GM19395 (cell line): ENCODE measurements at regions not wholly inside any gene's neighbourhood (a gene's known extent, or its start where the extent isn't known, plus 50 kb on each side); places are given as distances from the start of the nearest gene placed in this dataset.
"Not testable (repeated sequence)": the region's sequence is repeated elsewhere in the genome, so short reads cannot be mapped to it uniquely, and the experiment has no call there.

Source experiments
- ATAC-seq: cut with Tn5 transposase; IDR thresholded peaks from one replicate; pipeline ENCODE4 v1.9.1; 2021; ENCODE audit warnings: mild to moderate bottlenecking, moderate library complexity; ENCODE audit not compliant: unreplicated experiment

DNA sequence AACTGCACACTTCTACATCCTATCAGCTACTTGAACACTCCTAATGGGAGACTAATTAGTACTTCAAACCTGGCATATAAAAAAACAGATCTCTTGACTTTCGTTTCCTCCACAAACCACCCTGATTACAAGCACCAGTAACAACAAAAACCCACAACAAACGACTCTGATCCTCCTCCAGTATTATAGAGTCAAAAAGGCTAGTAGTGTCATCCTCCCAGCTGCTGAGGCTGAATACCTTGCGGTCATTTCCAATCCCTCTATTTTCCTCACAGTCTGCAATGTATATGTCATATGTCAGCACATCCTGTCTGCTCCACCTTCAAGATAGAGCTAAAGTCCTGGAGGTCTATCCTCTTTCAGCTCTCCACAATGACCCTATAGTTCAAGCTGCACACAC is 688.9 kb upstream of the RAG2 start:
- ATAC-seq = no peak

GRCh38 chr11:37282367-37282766 is 684.3 kb upstream of the RAG2 start:
- ATAC-seq = no peak

DNA sequence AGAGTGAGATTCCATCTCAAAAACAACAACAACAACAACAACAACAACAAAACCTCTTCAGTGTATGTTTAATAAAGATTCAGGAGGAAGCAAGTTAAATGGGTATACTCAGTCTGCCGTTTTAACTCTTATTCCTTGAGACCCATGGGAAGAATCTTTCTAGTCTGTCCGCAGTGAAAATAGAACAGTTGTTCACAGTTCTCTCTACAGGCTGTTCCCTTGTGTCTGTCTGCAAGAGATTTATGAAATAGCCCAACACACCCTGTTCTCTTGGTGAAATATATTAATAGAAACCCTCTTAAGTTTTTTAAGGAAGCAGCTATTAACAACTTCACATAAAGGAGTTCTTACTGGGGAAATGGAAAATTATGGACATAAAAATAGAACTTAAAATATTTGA is 682.2 kb upstream of the RAG2 start:
- no peak for ATAC-seq

DNA sequence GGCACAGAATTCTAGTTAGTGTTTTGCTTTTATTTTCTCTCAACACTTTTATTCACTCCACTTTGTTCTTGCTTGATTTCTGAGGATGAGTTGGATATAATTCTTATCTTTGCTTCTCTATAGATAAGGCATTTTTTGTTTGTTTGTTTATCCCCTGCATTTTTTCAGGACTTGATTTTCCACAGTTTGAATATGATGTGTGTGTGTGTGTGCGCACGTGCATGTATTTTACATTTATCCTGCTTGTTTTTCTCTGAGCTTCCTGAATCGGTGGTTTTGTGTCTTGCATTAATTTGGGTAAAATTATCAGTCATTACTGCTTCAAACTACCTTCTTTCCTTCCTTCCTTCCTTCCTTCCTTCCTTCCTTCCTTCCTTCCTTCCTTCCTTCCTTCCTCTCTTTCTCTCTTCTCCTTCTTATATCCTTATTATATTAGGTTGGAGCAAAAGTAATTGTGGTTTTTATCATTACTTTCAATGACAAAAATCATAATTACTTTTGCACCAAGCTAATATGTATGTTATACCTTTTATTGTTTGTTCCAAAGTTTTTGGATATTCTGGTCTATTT is 679.9 kb upstream of the RAG2 start:
- no peak for ATAC-seq

- ATAC-seq = no peak
These were observed 666.7 kb upstream of the RAG2 start for GRCh38 chr11:37264783-37265182.

DNA sequence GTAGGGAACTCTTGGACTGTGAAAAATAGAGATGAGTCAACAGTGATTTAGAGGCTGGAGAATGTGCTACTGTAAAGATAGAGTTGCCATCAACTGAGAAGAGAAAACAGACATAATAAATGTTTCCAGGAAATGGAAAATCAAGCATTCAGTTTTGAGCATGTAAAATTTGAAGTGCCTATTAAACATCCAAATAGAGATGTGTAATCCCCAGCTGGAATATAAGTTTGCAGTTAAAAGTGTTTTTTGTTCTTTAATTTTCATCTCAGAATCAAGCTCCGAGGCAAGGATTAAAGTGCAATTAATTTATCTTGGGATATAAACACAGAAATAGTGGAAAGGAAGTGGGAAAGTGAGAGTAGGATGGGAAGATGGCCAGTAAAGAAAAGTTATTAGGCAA is 666.0 kb upstream of the RAG2 start:
- ATAC-seq = no peak

DNA sequence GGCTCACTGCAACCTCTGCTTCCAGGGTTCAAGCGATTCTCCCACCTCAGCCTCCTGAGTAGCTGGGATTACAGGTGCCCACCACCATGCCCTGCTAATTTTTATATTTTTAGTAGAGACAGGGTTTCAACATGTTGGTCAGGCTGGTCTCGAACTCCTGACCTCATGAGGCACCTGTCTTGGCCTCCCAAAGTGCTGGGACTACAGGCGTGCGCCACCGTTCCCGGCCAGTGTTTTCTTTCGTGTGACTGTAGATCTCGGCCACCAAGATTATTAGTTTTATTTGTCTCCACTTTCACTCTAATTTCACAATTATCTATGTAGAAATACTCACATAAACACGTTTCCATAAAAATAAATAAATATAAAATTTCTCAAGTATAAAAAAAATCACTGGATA is 665.4 kb upstream of the RAG2 start:
- not testable (repeated sequence) for ATAC-seq

- ATAC-seq = no peak
These were observed 661.7 kb upstream of the RAG2 start for GRCh38 chr11:37259734-37260133.

DNA sequence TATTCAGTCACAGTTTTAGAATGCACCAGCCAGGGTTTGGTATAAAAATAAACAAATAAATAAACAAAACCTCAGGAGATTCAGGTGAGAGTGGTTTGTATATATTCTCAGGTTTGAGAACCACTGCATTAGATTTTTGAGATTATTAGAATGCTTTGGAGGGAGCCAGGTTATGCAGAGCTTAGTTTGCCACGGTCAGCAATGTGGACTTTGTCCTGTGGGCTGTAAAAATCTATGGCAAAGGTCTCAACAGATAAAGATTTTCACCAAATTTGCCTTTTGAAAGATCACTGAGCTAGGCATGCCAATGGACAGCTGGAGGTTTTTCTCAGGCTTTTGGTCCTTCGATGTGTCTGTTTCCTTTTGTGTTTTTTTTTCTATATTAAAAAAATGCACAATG is 650.1 kb upstream of the RAG2 start:
- ATAC-seq = no peak

DNA sequence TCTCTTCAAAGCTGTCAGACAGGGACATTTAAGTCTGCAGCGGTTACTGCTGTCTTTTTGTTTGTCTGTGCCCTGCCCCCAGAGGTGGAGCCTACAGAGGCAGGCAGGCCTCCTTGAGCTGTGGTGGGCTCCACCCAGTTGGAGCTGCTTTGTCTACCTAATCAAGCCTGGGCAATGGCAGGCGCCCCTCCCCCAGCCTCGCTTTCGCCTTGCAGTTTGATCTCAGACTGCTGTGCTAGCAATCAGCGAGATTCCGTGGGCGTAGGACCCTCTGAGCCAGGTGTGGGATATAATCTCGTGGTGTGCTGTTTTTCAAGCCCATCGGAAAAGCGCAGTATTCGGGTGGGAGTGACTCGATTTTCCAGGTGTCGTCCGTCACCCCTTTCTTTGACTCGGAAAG is 648.1 kb upstream of the RAG2 start:
- not testable (repeated sequence) for ATAC-seq

DNA sequence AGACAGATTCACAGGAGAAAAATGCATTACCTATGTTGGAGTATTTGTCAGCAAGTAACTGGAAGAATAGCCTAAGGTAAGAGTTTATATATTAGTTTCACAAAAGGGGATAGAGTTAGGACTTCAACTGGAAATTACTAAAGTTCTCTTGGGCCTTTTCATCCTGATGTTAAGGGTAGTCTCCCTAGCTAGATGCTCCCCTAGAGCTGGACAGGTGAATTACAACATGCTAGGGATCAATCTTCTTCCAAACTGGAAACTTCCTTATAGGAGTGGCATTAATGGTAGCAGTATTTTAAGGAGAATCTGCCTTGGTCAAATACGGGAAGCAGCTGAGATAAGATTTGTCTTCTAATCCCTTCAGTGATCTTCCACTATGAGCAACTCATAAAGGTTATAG is 632.8 kb upstream of the RAG2 start:
- no peak for ATAC-seq

DNA sequence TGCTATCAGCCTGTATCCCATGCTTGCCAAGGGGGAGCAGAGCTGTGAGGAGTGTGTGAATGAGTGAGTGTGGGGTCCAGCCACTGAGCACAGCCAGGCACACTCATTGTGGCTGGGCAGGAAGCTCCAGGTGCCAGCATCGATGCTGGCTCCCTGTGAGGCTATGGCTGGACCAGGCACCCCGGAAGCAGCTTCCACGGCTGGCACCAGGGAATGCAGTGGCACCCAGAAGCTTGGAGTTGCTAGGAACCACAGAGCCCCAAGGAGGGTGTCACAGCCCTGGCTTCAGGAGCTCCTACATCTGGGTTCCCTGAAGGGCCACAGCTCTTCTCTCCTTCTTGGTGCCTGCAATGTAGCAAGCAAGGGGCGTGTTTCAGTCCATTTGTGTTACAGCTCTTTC is 625.9 kb upstream of the RAG2 start:
- no peak for ATAC-seq

GRCh38 chr11:37203006-37203405 is 605.0 kb upstream of the RAG2 start:
- no peak for ATAC-seq

GRCh38 chr11:37199082-37199481 is 601.0 kb upstream of the RAG2 start:
- ATAC-seq = no peak

GRCh38 chr11:37184326-37184725 is 586.3 kb upstream of the RAG2 start:
- no peak for ATAC-seq

DNA sequence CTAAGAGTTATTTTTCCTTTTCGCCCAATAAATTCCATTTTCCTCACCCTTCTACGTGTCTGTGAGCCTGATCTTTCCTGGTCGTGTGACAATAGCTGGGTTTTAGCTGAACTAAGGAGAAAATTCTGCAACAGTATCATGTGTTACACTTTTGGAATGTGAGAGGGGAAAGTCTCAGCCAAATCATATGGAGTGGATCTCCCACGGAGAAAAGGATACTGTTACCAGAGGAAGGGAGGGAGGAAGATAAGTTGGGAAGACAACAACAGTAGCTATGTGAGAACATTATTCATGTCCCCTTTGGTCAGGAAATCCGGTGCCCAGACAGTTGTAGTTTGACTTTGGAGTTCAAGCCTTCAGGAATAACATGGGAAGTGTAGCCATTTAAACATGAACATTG is 584.0 kb upstream of the RAG2 start:
- ATAC-seq = no peak

- no peak for ATAC-seq
These were observed 579.7 kb upstream of the RAG2 start for GRCh38 chr11:37177721-37178120.

DNA sequence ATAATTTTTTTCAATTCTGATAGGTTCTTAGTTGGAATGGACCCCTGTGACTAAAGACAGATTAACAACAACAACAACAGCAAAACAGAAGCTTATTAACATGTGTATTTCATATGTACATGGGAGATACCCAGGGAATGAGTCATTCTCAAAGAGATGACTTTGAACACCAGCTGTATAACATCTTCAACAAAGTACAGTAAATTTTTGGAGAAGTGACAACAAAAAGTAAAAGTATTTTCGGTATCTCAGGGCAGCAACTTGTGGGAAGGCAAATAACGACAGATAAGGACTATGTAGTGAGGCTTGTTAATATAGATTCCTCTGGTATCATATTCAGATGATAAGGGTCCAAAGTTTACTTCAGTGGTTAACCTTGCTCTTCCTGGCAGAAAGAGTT is 573.4 kb upstream of the RAG2 start:
- ATAC-seq = no peak

GRCh38 chr11:37170311-37170710 is 572.3 kb upstream of the RAG2 start:
- ATAC-seq = no peak

DNA sequence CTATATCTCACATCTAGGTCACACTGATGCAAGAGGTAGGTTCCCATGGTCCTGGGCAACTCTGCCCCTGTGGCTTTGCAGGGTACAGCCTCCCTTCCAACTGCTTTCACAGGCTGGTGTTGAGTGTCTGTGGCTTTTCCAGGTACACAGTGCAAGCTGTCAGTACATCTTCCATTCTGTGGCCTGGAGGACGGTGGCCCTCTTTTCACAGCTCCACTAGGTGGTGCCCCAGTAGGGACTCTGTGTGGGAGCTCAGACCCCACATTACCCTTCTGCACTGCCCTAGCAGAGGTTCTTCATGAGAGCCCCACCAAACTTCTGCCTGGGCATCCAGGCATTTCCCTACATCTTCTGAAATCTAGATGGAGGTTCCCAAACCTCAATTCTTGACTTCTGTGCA is 547.4 kb upstream of the RAG2 start:
- ATAC-seq = not testable (repeated sequence)

DNA sequence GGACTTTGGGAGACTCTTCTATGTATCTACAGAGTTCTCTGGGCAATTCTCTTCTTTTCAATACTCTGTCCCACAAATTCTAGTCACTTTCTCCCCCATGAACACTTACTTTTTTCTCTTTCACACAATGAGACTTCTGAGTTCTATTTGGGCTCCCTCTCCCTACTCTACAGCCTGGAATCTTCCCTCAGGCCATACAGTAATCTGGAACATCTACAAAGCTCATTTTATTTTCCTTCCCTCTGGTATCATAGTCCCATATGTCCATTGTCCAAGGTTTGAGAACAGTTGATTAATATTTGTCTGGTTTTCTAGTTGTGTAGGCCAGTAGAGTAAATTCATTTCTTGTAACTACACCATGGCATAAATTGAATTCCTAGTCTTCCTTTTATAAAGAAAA is 544.6 kb upstream of the RAG2 start:
- ATAC-seq = no peak

DNA sequence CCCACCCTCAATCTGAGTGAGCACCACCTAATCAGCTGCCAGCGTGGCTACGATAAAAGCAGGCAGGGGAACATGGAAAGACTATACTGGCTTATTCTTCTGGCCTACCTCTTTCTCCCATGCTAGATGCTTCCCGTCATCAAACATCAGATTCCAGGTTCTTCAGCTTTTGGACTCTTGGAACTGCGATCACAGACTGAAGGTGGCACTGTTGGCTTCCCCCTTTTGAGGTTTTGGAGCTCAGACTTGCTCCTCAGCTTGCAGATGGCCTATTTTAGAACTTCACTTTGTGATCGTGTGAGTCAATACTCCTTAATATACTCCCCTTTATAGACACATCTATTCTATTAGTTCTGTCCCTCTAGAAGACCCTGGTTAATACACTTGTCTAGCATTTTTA is 543.7 kb upstream of the RAG2 start:
- no peak for ATAC-seq

GRCh38 chr11:37135606-37136005 is 537.6 kb upstream of the RAG2 start:
- ATAC-seq = not testable (repeated sequence)

- no peak for ATAC-seq
These were observed 536.6 kb upstream of the RAG2 start for GRCh38 chr11:37134637-37135036.
